GM12878 (cell line): ENCODE measurements at regions not wholly inside any gene's neighbourhood (a gene's known extent, or its start where the extent isn't known, plus 50 kb on each side); places are given as distances from the start of the nearest gene placed in this dataset.

Source experiments
- ATAC-seq: fragments of 200-7000 bp; cut with Tn5 transposase; 3 replicates; pipeline ENCODE4 v1.9.1; 2020; ENCODE audit warnings: mild to moderate bottlenecking, moderate library complexity
- BruUV-seq: library from RNA; stranded (reverse); fragments of 400-500 nt; replicated peaks from 2 replicates; lab custom pipeline; 2021; lab: Mats Ljungman, UMichigan
- CTCF ChIA-PET: fragments of 300-600 bp; sonication (Branson Sonifier 250); formaldehyde crosslinking; extraction: SDS; loops from one replicate; lab custom pipeline; 2021; ENCODE audit warnings: inconsistent platforms; lab: Yijun Ruan, JAX
- POLR2A ChIA-PET: fragments of 350-600 bp; formaldehyde crosslinking; extraction: SDS; loops from one replicate; lab custom pipeline; 2021; ENCODE audit warnings: inconsistent platforms; lab: Charles Lee
- RAD21 ChIA-PET: fragments of 300-600 bp; sonication (Branson Sonifier 250); formaldehyde crosslinking; loops from one replicate; lab custom pipeline; 2023; ENCODE audit warnings: antibody characterized with exemption; ENCODE audit not compliant: unreplicated experiment; lab: Charles Lee
- SMC1A ChIA-PET: fragments of 300-600 bp; sonication (Branson Sonifier 250); formaldehyde crosslinking; loops from one replicate; lab custom pipeline; 2023; ENCODE audit not compliant: unreplicated experiment, uncharacterized antibody; lab: Charles Lee
- DNase-seq: peaks from one replicate; pipeline ENCODE4 v3.0.0-alpha.2; 2011; ENCODE audit warnings: low read depth, low spot score
- FAIRE-seq: peaks from 3 replicates; lab custom pipeline; 2011; peaks lifted over from hg19 to GRCh38; lab: Jason Lieb, UNC
- H2AFZ ChIP-seq: 2 replicates; pipeline ENCODE4 v1.6.0; 2011; ENCODE audit warnings: low read depth, low read length, control low read depth; ENCODE audit not compliant: control insufficient read depth
- H3K27ac ChIP-seq: 2 replicates; pipeline ENCODE4 v1.5.1; 2011; ENCODE audit warnings: control low read depth; ENCODE audit not compliant: control insufficient read depth, insufficient read depth
- H3K27me3 ChIP-seq, 2 experiments: replicated peaks in 1 of 2; 2 replicates each; pipeline versions ENCODE4 v1.6.0 to v1.6.1; 2011; ENCODE audit warnings: low read length in 1 of 2; ENCODE audit not compliant: control insufficient read depth in 2 of 2, insufficient read depth in 2 of 2
- H3K36me3 ChIP-seq, 2 experiments: 2 replicates each; pipeline ENCODE4 v1.5.1; 2011; ENCODE audit warnings: low read length in 1 of 2; ENCODE audit not compliant: control insufficient read depth in 2 of 2, insufficient read depth in 2 of 2
- H3K4me1 ChIP-seq: 2 replicates; pipeline ENCODE4 v1.6.1; 2011; ENCODE audit warnings: mild to moderate bottlenecking, low read length, moderate library complexity, mixed read lengths; ENCODE audit not compliant: control insufficient read depth, insufficient read depth
- H3K4me2 ChIP-seq: 2 replicates; pipeline ENCODE4 v1.6.0; 2011; ENCODE audit warnings: control low read depth; ENCODE audit not compliant: control insufficient read depth, insufficient read depth
- H3K4me3 ChIP-seq: fragments of 200-600 bp; sonication (generic); 2 replicates; pipeline ENCODE4 v1.5.1; 2016
- H3K79me2 ChIP-seq: 2 replicates; pipeline ENCODE4 v1.6.0; 2011; ENCODE audit warnings: low read length; ENCODE audit not compliant: control insufficient read depth, insufficient read depth
- H3K9ac ChIP-seq: 2 replicates; pipeline ENCODE4 v1.8.0; 2011; ENCODE audit warnings: low read length, control low read depth, mixed read lengths; ENCODE audit not compliant: control insufficient read depth, insufficient read depth
- H3K9me3 ChIP-seq: replicated peaks from 3 replicates; pipeline ENCODE4 v1.5.1; 2011; ENCODE audit warnings: mild to moderate bottlenecking, low read length; ENCODE audit not compliant: control insufficient read depth, insufficient read depth
- H4K20me1 ChIP-seq: 2 replicates; pipeline ENCODE4 v1.6.0; 2011; ENCODE audit not compliant: control insufficient read depth, insufficient read depth
- BACH1 ChIP-seq: fragments of 450-650 bp; IDR thresholded peaks from 2 replicates; pipeline ENCODE4 v1.6.1; 2017; ENCODE audit warnings: mild to moderate bottlenecking, borderline replicate concordance
- CHD1 ChIP-seq: IDR thresholded peaks from 2 replicates; pipeline ENCODE4 v1.6.1; 2012; ENCODE audit warnings: low read depth, low read length, improper control_type of control experiment
- DPF2 ChIP-seq: fragments of 450-650 bp; IDR thresholded peaks from 2 replicates; pipeline ENCODE4 v1.6.1; 2017; ENCODE audit warnings: mild to moderate bottlenecking
- RAD21 ChIP-seq: IDR thresholded peaks from 2 replicates; pipeline ENCODE4 v1.6.1; 2011; ENCODE audit warnings: mild to moderate bottlenecking, low read depth, low read length, moderate library complexity; ENCODE audit not compliant: insufficient read depth
- RFX5 ChIP-seq: IDR thresholded peaks from 2 replicates; pipeline ENCODE4 v1.6.1; 2011; ENCODE audit warnings: low read depth, low read length, improper control_type of control experiment
- SMAD5 ChIP-seq: IDR thresholded peaks from 2 replicates; pipeline ENCODE4 v1.6.1; 2016; ENCODE audit warnings: antibody characterized with exemption, low read depth
- WRNIP1 ChIP-seq: IDR thresholded peaks from 2 replicates; pipeline ENCODE4 v1.6.1; 2011; ENCODE audit warnings: low read depth, low read length, improper control_type of control experiment, borderline replicate concordance
- ZNF207 ChIP-seq: fragments of 450-650 bp; IDR thresholded peaks from 2 replicates; pipeline ENCODE4 v1.6.1; 2014; ENCODE audit warnings: antibody characterized with exemption, mild to moderate bottlenecking, borderline replicate concordance
- ZNF384 ChIP-seq: IDR thresholded peaks from 2 replicates; pipeline ENCODE4 v1.6.1; 2012; ENCODE audit warnings: low read depth, mild to moderate bottlenecking, low read length, improper control_type of control experiment, borderline replicate concordance
- WGBS: methylation state at CpG from one replicate; pipeline ENCODE4 v1.1.6; 2016; ENCODE audit warnings: low lambda C conversion rate; ENCODE audit not compliant: insufficient replicate concordance, insufficient coverage; ENCODE audit errors: missing lambda C conversion rate; 5-methylcytosine and 5-hydroxymethylcytosine counted together
- in situ Hi-C: fragments of 300-500 bp; cut with MboI; formaldehyde crosslinking; loops from 9 replicates; pipeline ENCODE4 v1.14.3; 2018; ENCODE audit warnings: mixed read lengths
- intact Hi-C: fragments of 100-400 bp; cut with micrococcal nuclease; formaldehyde crosslinking; loops from one replicate; pipeline ENCODE4 v1.14.2; 2022; ENCODE audit not compliant: unreplicated experiment

DNA sequence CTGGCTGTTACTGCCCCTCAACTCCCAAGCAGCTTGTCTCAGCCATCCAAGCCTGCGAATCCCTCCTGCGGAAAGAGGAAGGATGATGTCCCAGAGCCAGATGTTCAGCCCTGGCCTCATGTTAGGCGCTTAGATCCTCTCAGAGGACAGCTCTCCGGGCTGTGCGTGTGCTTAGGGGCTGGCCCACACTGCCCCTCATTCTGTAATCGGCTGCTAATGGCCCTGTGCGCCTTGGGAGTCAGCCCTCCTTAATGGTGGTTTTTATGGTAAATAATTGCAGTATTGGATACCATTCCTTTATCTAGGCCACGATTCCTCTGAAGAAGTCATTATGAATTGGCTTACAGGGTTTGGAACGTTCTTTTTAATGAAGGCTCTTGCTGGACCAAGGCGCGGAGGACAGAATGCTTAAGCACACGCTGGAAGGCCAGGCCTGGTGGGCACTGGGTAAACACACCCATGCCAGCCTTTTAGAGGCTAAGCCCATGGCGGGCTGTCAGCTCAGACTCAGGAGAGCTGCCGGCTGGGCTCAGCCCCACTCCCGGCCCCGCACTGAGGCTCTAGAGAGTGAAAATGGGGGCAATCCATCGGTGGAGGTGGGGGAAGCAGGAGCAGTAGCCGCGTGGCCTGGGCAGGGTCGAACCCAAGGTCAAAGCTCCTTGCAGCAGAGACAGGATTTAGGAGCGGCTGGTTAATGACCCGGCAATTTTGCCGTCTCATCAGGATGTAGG is 1157.5 kb downstream of the BRD1 start:
- POLR2A ChIA-PET: no interaction called here
- Histone ChIP-seq H3K27me3 (no peaks in the 10 kb centered on the region), H3K9me3 (no peaks in the 10 kb centered on the region; the same call in 2 of the 3 replicates), H4K20me1 (no peaks in the 10 kb centered on the region), H3K4me3 (no peak overlapping the region), H3K27ac (no peak overlapping the region), H2AFZ (no peak overlapping the region), H3K4me1 (no peaks in the 10 kb centered on the region), H3K36me3 (no peaks in the 10 kb centered on the region), H3K79me2 (no peaks in the 10 kb centered on the region), H3K9ac (no peak overlapping the region), H3K4me2 (no peak overlapping the region)
- FAIRE-seq: no peak
- no TSS peak for BruUV-seq
- intact Hi-C loops (no loop called here), in situ Hi-C loops (no loop called here)
- SMC1A ChIA-PET: no interaction called here
- 42% methylated on average over 23 of the region's 23 CpGs for WGBS
- no peak for DNase-seq
- RAD21 ChIA-PET: no interaction called here
- CTCF ChIA-PET: no interaction called here
- ATAC-seq: no peak
- TF ChIP-seq BACH1 (no peak), RFX5 (no peak), ZNF384 (no peak), CHD1 (no peak), WRNIP1 (no peak), ZNF207 (no peak)

DNA sequence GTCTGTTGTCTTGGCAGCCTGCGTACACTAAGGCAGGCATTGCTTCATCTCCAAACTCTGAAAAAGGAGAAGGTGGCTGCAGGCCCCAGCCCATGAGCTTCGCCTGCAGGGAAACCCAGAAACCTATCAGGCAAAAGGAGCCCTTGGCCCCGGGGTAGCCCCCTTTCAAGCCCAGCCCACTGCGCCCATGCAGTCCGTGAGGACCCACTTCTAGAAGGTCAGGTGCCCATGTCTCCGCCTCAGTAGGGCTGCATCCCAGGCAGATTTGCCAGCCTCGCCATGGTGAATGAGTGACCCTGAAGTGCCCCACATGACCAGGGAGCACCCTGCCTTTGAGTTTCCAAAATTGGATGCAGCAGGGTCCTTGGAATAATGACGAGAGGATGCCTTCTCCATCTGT is 1158.4 kb downstream of the BRD1 start:
- ChIA-PET RAD21 (no interaction called here), CTCF (no interaction called here), SMC1A (no interaction called here)

More for the DNA sequence above, 1158.4 kb downstream of the BRD1 start:
- ATAC-seq (no peak), DNase-seq (no peak), FAIRE-seq (no peak)
- Histone ChIP-seq H3K36me3 (no peaks in the 10 kb centered on the region), H3K9ac (no peak overlapping the region), H3K4me2 (no peak overlapping the region), H3K27ac (no peak overlapping the region), H4K20me1 (no peaks in the 10 kb centered on the region), H3K4me3 (no peak overlapping the region), H2AFZ (no peak overlapping the region), H3K27me3 (no peaks in the 10 kb centered on the region), H3K4me1 (no peaks in the 10 kb centered on the region), H3K9me3 (no peaks in the 10 kb centered on the region; the same call in 2 of the 3 replicates), H3K79me2 (no peaks in the 10 kb centered on the region)
- TF ChIP-seq DPF2 (no peak), RAD21 (no peak), SMAD5 (no peak)
- POLR2A ChIA-PET: no interaction called here
- BruUV-seq: no TSS peak
- intact Hi-C loops: no loop called here
- in situ Hi-C loops: no loop called here
- WGBS: 35% methylated on average over 8 of the region's 8 CpGs
